OCI-LY3 (cell line): ENCODE measurements at regions not wholly inside any gene's neighbourhood (a gene's known extent, or its start where the extent isn't known, plus 50 kb on each side); places are given as distances from the start of the nearest gene placed in this dataset.

Experiments
- H2AFZ ChIP-seq: fragments of 200-600, 300-600 bp; shearing (Covaris generic); 2 replicates; pipeline ENCODE4 v1.6.0; 2014; ENCODE audit warnings: antibody characterized with exemption, low read depth, low read length
- H3K27ac ChIP-seq: fragments of 200-600, 300-600 bp; sonication (generic); 2 replicates; pipeline ENCODE4 v1.5.1; 2014; ENCODE audit warnings: mild to moderate bottlenecking, low read length, moderate library complexity, mixed read lengths
- H3K27me3 ChIP-seq: fragments of 200-600, 300-600 bp; sonication (generic); 2 replicates; pipeline ENCODE4 v1.6.1; 2014; ENCODE audit warnings: low read depth, low read length, mixed read lengths
- H3K36me3 ChIP-seq: fragments of 200-600, 300-600 bp; sonication (generic); replicated peaks from 2 replicates; pipeline ENCODE3; 2014; ENCODE audit warnings: low read depth, low read length, mixed read lengths
- H3K4me1 ChIP-seq: fragments of 300-600, 200-600 bp; sonication (generic); 2 replicates; pipeline ENCODE4 v1.6.1; 2014; ENCODE audit warnings: low read length, mixed read lengths
- H3K4me2 ChIP-seq: fragments of 200-600, 300-600 bp; sonication (generic); 2 replicates; pipeline ENCODE4 v1.6.1; 2014; ENCODE audit warnings: low read length, mixed read lengths
- H3K4me3 ChIP-seq: fragments of 300-600, 200-600 bp; sonication (generic); 2 replicates; pipeline ENCODE4 v1.5.1; 2014; ENCODE audit warnings: antibody characterized with exemption, mild to moderate bottlenecking, low read length, moderate library complexity
- H3K79me2 ChIP-seq: fragments of 300-600, 200-600 bp; shearing (Covaris generic); 2 replicates; pipeline ENCODE4 v1.6.1; 2014; ENCODE audit warnings: mild to moderate bottlenecking, low read length, mixed read lengths
- H3K9ac ChIP-seq: fragments of 300-600, 200-600 bp; shearing (Covaris generic); 2 replicates; pipeline ENCODE4 v1.6.0; 2014; ENCODE audit warnings: mild to moderate bottlenecking, low read length, moderate library complexity
- H3K9me3 ChIP-seq: fragments of 200-600, 300-600 bp; shearing (Covaris generic); 2 replicates; pipeline ENCODE4 v1.6.1; 2014; ENCODE audit warnings: low read length, mixed read lengths; ENCODE audit not compliant: insufficient read depth
- H4K20me1 ChIP-seq: fragments of 200-600, 300-600 bp; sonication (generic); 2 replicates; pipeline ENCODE4 v1.6.1; 2016; ENCODE audit warnings: low read length, mixed read lengths; ENCODE audit not compliant: insufficient read depth
- EZH2phosphoT487 ChIP-seq: fragments of 200-600 bp; shearing (Covaris generic); IDR thresholded peaks from 2 replicates; pipeline ENCODE4 v1.6.1; 2018; ENCODE audit warnings: antibody characterized with exemption, mixed run types, low read depth
- TF ChIP-seq, protein P1 (sequence below): fragments of 200-600, 300-600 bp; sonication (generic); IDR thresholded peaks from 2 replicates; pipeline ENCODE4 v1.5.1; 2014; ENCODE audit warnings: antibody characterized with exemption, low read length, low read depth

DNA sequence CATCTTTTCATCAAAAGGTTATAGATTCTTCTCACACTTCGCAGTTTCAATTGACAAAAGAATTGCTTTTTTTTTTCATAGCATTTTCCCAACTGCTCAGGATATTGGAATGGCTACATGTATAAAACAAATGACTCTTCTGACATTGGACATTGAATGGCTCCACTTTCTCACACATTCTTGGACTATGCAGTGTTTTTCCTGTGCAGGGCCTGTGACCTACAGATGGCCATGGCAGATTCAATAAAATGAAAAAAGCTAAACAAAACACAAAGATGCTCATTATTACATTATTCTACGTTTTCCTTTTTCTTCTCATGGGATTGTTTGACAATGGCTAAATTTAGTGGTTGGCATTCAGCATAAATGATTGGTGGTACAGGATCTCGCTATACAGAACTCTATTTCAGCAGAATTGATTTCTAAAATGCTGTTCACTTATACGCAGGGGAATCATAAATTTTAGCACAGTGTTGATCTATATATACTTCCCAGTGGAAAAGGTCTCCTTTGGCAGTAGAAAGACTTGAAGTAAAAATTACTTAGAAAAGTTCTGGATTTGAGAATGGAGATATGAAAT lies 115.6 kb upstream of the ADAMTS5 start:
- no peak for TF ChIP-seq EZH2phosphoT487
- TF ChIP-seq, protein P1, sequence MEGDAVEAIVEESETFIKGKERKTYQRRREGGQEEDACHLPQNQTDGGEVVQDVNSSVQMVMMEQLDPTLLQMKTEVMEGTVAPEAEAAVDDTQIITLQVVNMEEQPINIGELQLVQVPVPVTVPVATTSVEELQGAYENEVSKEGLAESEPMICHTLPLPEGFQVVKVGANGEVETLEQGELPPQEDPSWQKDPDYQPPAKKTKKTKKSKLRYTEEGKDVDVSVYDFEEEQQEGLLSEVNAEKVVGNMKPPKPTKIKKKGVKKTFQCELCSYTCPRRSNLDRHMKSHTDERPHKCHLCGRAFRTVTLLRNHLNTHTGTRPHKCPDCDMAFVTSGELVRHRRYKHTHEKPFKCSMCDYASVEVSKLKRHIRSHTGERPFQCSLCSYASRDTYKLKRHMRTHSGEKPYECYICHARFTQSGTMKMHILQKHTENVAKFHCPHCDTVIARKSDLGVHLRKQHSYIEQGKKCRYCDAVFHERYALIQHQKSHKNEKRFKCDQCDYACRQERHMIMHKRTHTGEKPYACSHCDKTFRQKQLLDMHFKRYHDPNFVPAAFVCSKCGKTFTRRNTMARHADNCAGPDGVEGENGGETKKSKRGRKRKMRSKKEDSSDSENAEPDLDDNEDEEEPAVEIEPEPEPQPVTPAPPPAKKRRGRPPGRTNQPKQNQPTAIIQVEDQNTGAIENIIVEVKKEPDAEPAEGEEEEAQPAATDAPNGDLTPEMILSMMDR, result no peak
- Histone ChIP-seq H3K9me3 (no peaks in the 10 kb centered on the region), H3K27me3 (no peaks in the 10 kb centered on the region), H3K4me3 (no peak overlapping the region), H3K79me2 (no peaks in the 10 kb centered on the region), H2AFZ (no peak overlapping the region), H3K4me2 (no peak overlapping the region), H3K9ac (no peak overlapping the region), H3K4me1 (no peaks in the 10 kb centered on the region), H3K36me3 (no peaks in the 10 kb centered on the region), H3K27ac (no peak overlapping the region), H4K20me1 (no peaks in the 10 kb centered on the region)

GRCh38 chr21:27079636-27080240 lies 112.8 kb upstream of the ADAMTS5 start:
- no peaks in the 10 kb centered on the region for H3K4me1 ChIP-seq
- H3K79me2 ChIP-seq, result no peaks in the 10 kb centered on the region
- H4K20me1 ChIP-seq, result no peaks in the 10 kb centered on the region
- TF ChIP-seq, protein P1, result no peak
- TF ChIP-seq EZH2phosphoT487, result no peak
- H3K4me2 ChIP-seq, result no peak overlapping the region
- no peaks in the 10 kb centered on the region for H3K9me3 ChIP-seq
- H3K27me3 ChIP-seq, result no peaks in the 10 kb centered on the region
- no peak overlapping the region for H3K9ac ChIP-seq
- no peak overlapping the region for H2AFZ ChIP-seq
- H3K4me3 ChIP-seq, result no peak overlapping the region
- no peak overlapping the region for H3K27ac ChIP-seq
- H3K36me3 ChIP-seq, result no peaks in the 10 kb centered on the region

GRCh38 chr21:27078915-27079314 lies 112.0 kb upstream of the ADAMTS5 start:
- TF ChIP-seq, protein P1, result no peak
- TF ChIP-seq EZH2phosphoT487, result no peak
- Histone ChIP-seq H3K27ac (no peak overlapping the region), H3K4me1 (no peaks in the 10 kb centered on the region), H3K79me2 (no peaks in the 10 kb centered on the region), H3K4me3 (no peak overlapping the region), H2AFZ (no peak overlapping the region), H3K27me3 (no peaks in the 10 kb centered on the region), H3K36me3 (no peaks in the 10 kb centered on the region), H3K9ac (no peak overlapping the region), H3K9me3 (no peaks in the 10 kb centered on the region), H4K20me1 (no peaks in the 10 kb centered on the region), H3K4me2 (no peak overlapping the region)

DNA sequence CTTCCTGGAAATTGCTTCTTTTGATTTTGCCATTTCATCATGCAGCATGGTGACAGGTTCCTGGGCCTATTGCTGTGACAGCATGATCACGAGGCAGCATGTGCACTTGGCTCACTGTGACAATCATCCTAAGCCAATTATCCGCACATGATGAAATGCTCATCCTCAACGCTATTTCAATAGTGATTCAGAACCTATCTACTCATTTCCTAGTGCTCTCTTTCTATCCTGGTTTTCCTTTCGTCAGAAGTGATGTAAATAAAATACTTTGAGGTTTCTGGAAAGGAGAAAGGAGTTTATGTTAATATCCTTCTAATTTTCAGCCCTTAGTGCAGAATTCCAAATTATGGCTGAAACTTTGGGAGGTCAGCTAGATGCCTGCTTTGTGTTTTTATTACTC lies 110.6 kb upstream of the ADAMTS5 start:
- TF ChIP-seq, protein P1, result no peak
- TF ChIP-seq EZH2phosphoT487, result no peak
- H3K9me3 ChIP-seq, result no peaks in the 10 kb centered on the region
- no peaks in the 10 kb centered on the region for H3K36me3 ChIP-seq
- H3K4me2 ChIP-seq, result no peak overlapping the region
- no peak overlapping the region for H3K4me3 ChIP-seq
- H3K9ac ChIP-seq, result no peak overlapping the region
- H3K27ac ChIP-seq, result no peak overlapping the region
- H3K4me1 ChIP-seq, result no peaks in the 10 kb centered on the region
- no peaks in the 10 kb centered on the region for H3K79me2 ChIP-seq
- no peak overlapping the region for H2AFZ ChIP-seq
- H3K27me3 ChIP-seq, result no peaks in the 10 kb centered on the region
- H4K20me1 ChIP-seq, result no peaks in the 10 kb centered on the region
